WTC11 (cell line): ENCODE measurements at regions not wholly inside any gene's neighbourhood (a gene's known extent, or its start where the extent isn't known, plus 50 kb on each side); places are given as distances from the start of the nearest gene placed in this dataset.

Source experiments
- ATAC-seq: fragments of 200-7000 bp; cut with Tn5 transposase; 2 replicates; pipeline ENCODE4 v1.10.0; 2021; ENCODE audit warnings: mild to moderate bottlenecking, moderate library complexity
- CTCF ChIA-PET: fragments of 300-600 bp; sonication (Branson Sonifier 250); formaldehyde crosslinking; loops from one replicate; lab custom pipeline; 2021; ENCODE audit warnings: antibody characterized with exemption; lab: Charles Lee
- POLR2A ChIA-PET: fragments of 350-600 bp; sonication (Branson Sonifier 250); formaldehyde crosslinking; loops from one replicate; lab custom pipeline; 2021; ENCODE audit warnings: antibody characterized with exemption; lab: Charles Lee
- DNase-seq: peaks from one replicate; pipeline ENCODE4 v3.0.0; 2021; ENCODE audit warnings: low spot score
- H3K27ac Mint-ChIP-seq: 2 replicates; pipeline ENCODE4 v1.8.0; 2021; ENCODE audit warnings: mixed read lengths
- H3K27me3 Mint-ChIP-seq: 2 replicates; pipeline ENCODE4 v1.8.0; 2021; ENCODE audit warnings: low read depth, mild to moderate bottlenecking, moderate library complexity, mixed read lengths
- H3K36me3 Mint-ChIP-seq: 2 replicates; pipeline ENCODE4 v1.8.0; 2021; ENCODE audit warnings: mixed read lengths
- H3K4me1 Mint-ChIP-seq: 2 replicates; pipeline ENCODE4 v1.8.0; 2022; ENCODE audit warnings: mixed read lengths
- H3K4me3 Mint-ChIP-seq: 2 replicates; pipeline ENCODE4 v1.8.0; 2021; ENCODE audit warnings: mild to moderate bottlenecking, moderate library complexity, mixed read lengths
- H3K9me3 Mint-ChIP-seq: 2 replicates; pipeline ENCODE4 v1.8.0; 2021; ENCODE audit warnings: mixed read lengths
- ATF1 ChIP-seq: sonication (generic); formaldehyde crosslinking; IDR thresholded peaks from 2 replicates; pipeline ENCODE4 v1.8.1; 2023; ENCODE audit warnings: mild to moderate bottlenecking, moderate library complexity, missing genetic modification reagents
- CDX4 ChIP-seq: fragments of 250-450 bp; sonication (Bioruptor Pico); IDR thresholded peaks from 2 replicates; pipeline ENCODE4 v1.9.0; 2021; ENCODE audit warnings: moderate library complexity, mild to moderate bottlenecking, inconsistent platforms, borderline replicate concordance
- ERG ChIP-seq: fragments of 250-450 bp; sonication (Bioruptor Pico); IDR thresholded peaks from 2 replicates; pipeline ENCODE4 v1.8.0; 2021; ENCODE audit warnings: mild to moderate bottlenecking
- ESRRA ChIP-seq: sonication (generic); formaldehyde crosslinking; IDR thresholded peaks from 2 replicates; pipeline ENCODE4 v1.8.1; 2022; ENCODE audit warnings: mild to moderate bottlenecking, missing genetic modification reagents, borderline replicate concordance
- FOXJ3 ChIP-seq: sonication (generic); formaldehyde crosslinking; IDR thresholded peaks from 2 replicates; pipeline ENCODE4 v1.9.0; 2021; ENCODE audit warnings: missing genetic modification reagents, mild to moderate bottlenecking, borderline replicate concordance
- GABPB1 ChIP-seq: sonication (generic); formaldehyde crosslinking; IDR thresholded peaks from 2 replicates; pipeline ENCODE4 v1.8.1; 2023; ENCODE audit warnings: mild to moderate bottlenecking, missing genetic modification reagents
- IRF2 ChIP-seq: sonication (generic); formaldehyde crosslinking; IDR thresholded peaks from 2 replicates; pipeline ENCODE4 v1.8.0; 2022; ENCODE audit warnings: low read depth, missing genetic modification reagents, borderline replicate concordance
- JAZF1 ChIP-seq: fragments of 250-450 bp; sonication (Bioruptor Pico); IDR thresholded peaks from 2 replicates; pipeline ENCODE4 v1.9.0; 2021; ENCODE audit warnings: moderate library complexity, mild to moderate bottlenecking, inconsistent platforms
- MAX ChIP-seq: sonication (generic); formaldehyde crosslinking; IDR thresholded peaks from 2 replicates; pipeline ENCODE4 v1.8.0; 2022; ENCODE audit warnings: mild to moderate bottlenecking, missing genetic modification reagents
- MLX ChIP-seq: sonication (generic); formaldehyde crosslinking; IDR thresholded peaks from 2 replicates; pipeline ENCODE4 v1.8.1; 2023; ENCODE audit warnings: mild to moderate bottlenecking, missing genetic modification reagents, moderate library complexity
- MXD4 ChIP-seq: fragments of 250-450 bp; sonication (Bioruptor Pico); IDR thresholded peaks from 2 replicates; pipeline ENCODE4 v1.8.0; 2021; ENCODE audit warnings: mild to moderate bottlenecking, moderate library complexity, borderline replicate concordance
- NFYB ChIP-seq: sonication (generic); formaldehyde crosslinking; conservative IDR thresholded peaks from 2 replicates; pipeline ENCODE4 v1.8.0; 2022; ENCODE audit warnings: low read depth, missing genetic modification reagents
- PREB ChIP-seq: sonication (generic); formaldehyde crosslinking; IDR thresholded peaks from 2 replicates; pipeline ENCODE4 v1.8.1; 2022; ENCODE audit warnings: mild to moderate bottlenecking, missing genetic modification reagents, moderate library complexity, borderline replicate concordance
- SOX15 ChIP-seq: fragments of 250-450 bp; sonication (Bioruptor Pico); IDR thresholded peaks from 2 replicates; pipeline ENCODE4 v1.9.0; 2021; ENCODE audit warnings: mild to moderate bottlenecking
- SP1 ChIP-seq: sonication (generic); formaldehyde crosslinking; conservative IDR thresholded peaks from 2 replicates; pipeline ENCODE4 v1.8.1; 2022; ENCODE audit warnings: missing genetic modification reagents
- TEAD4 ChIP-seq: sonication (generic); formaldehyde crosslinking; IDR thresholded peaks from 2 replicates; pipeline ENCODE4 v1.8.0; 2022; ENCODE audit warnings: mild to moderate bottlenecking, missing genetic modification reagents
- TP53 ChIP-seq: sonication (generic); formaldehyde crosslinking; IDR thresholded peaks from 2 replicates; pipeline ENCODE4 v1.8.1; 2023; ENCODE audit warnings: mild to moderate bottlenecking, missing genetic modification reagents
- ZNF423 ChIP-seq: fragments of 250-450 bp; sonication (Bioruptor Pico); IDR thresholded peaks from 2 replicates; pipeline ENCODE4 v2.1.2; 2022; ENCODE audit warnings: mild to moderate bottlenecking, moderate library complexity
- TF ChIP-seq, protein P1 (sequence below): sonication (generic); formaldehyde crosslinking; IDR thresholded peaks from 2 replicates; pipeline ENCODE4 v1.8.0; 2022; ENCODE audit warnings: mild to moderate bottlenecking, missing genetic modification reagents
- TF ChIP-seq, protein P2 (sequence below): sonication (generic); formaldehyde crosslinking; IDR thresholded peaks from 2 replicates; pipeline ENCODE4 v1.8.1; 2022; ENCODE audit warnings: low read depth, mild to moderate bottlenecking, moderate library complexity, missing genetic modification reagents, borderline replicate concordance
- TF ChIP-seq, protein P3 (sequence below): sonication (generic); formaldehyde crosslinking; IDR thresholded peaks from 2 replicates; pipeline ENCODE4 v1.8.1; 2023; ENCODE audit warnings: mild to moderate bottlenecking, missing genetic modification reagents, borderline replicate concordance

- TF ChIP-seq, protein P1, sequence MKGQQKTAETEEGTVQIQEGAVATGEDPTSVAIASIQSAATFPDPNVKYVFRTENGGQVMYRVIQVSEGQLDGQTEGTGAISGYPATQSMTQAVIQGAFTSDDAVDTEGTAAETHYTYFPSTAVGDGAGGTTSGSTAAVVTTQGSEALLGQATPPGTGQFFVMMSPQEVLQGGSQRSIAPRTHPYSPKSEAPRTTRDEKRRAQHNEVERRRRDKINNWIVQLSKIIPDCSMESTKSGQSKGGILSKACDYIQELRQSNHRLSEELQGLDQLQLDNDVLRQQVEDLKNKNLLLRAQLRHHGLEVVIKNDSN (CRISPR knock-in tag), result no peak
Observed at GRCh38 chr4:36921476-36922216, 322.9 kb upstream of the NWD2 start (continued).

- Mint-ChIP-seq H3K4me1 (no peaks in the 10 kb centered on the region), H3K9me3 (peaks cover 11% of the 10 kb centered on the region)
- no peak for DNase-seq
- TF ChIP-seq IRF2, result no peak
- TF ChIP-seq, protein P2, sequence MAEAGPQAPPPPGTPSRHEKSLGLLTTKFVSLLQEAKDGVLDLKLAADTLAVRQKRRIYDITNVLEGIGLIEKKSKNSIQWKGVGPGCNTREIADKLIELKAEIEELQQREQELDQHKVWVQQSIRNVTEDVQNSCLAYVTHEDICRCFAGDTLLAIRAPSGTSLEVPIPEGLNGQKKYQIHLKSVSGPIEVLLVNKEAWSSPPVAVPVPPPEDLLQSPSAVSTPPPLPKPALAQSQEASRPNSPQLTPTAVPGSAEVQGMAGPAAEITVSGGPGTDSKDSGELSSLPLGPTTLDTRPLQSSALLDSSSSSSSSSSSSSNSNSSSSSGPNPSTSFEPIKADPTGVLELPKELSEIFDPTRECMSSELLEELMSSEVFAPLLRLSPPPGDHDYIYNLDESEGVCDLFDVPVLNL (CRISPR knock-in tag), result no peak
- TF ChIP-seq NFYB (CRISPR knock-in tag), result no peak
- no peak for TF ChIP-seq ZNF423 (CRISPR knock-in tag)
- no peak for TF ChIP-seq CDX4 (CRISPR knock-in tag)
- no peak for TF ChIP-seq ATF1
- no peak for TF ChIP-seq TEAD4 (CRISPR knock-in tag)
- TF ChIP-seq ESRRA, result no peak
- TF ChIP-seq MLX, result no peak
- TF ChIP-seq MXD4 (CRISPR knock-in tag), result no peak
- TF ChIP-seq SOX15 (CRISPR knock-in tag), result no peak
- no peak for TF ChIP-seq PREB (CRISPR knock-in tag)
- no peak for TF ChIP-seq TP53 (CRISPR knock-in tag)
- no peak for TF ChIP-seq FOXJ3
- TF ChIP-seq JAZF1 (CRISPR knock-in tag), result no peak
- TF ChIP-seq, all 79 proteins: peak for 0
- Mint-ChIP-seq H3K27me3 (no peaks in the 10 kb centered on the region), H3K36me3 (peaks cover 4% of the 10 kb centered on the region; the same call in 1 of the 2 replicates), H3K27ac (no peak overlapping the region), H3K4me3 (no peak overlapping the region)
- no peak for ATAC-seq
- POLR2A ChIA-PET, result no interaction called here
- CTCF ChIA-PET, result no interaction called here
Observed at GRCh38 chr4:36930562-36931111, 313.9 kb upstream of the NWD2 start.

GRCh38 chr4:36944232-36944631 is 300.3 kb upstream of the NWD2 start:
- POLR2A ChIA-PET, result no interaction called here
- H3K4me3 Mint-ChIP-seq, result no peak overlapping the region
- H3K27me3 Mint-ChIP-seq, result no peaks in the 10 kb centered on the region
- H3K9me3 Mint-ChIP-seq, result peaks cover 1% of the 10 kb centered on the region; the same call in 1 of the 2 replicates
- no peak overlapping the region for H3K27ac Mint-ChIP-seq
- ATAC-seq (no peak), DNase-seq (no peak)
- no peaks in the 10 kb centered on the region for H3K36me3 Mint-ChIP-seq
- no peaks in the 10 kb centered on the region for H3K4me1 Mint-ChIP-seq
- CTCF ChIA-PET, result no interaction called here
- TF ChIP-seq SOX15 (CRISPR knock-in tag), result no peak
- TF ChIP-seq MAX (CRISPR knock-in tag), result no peak
- TF ChIP-seq GABPB1 (CRISPR knock-in tag), result no peak
- no peak for TF ChIP-seq SP1 (CRISPR knock-in tag)
- TF ChIP-seq ERG (CRISPR knock-in tag), result no peak
- TF ChIP-seq, protein P3, sequence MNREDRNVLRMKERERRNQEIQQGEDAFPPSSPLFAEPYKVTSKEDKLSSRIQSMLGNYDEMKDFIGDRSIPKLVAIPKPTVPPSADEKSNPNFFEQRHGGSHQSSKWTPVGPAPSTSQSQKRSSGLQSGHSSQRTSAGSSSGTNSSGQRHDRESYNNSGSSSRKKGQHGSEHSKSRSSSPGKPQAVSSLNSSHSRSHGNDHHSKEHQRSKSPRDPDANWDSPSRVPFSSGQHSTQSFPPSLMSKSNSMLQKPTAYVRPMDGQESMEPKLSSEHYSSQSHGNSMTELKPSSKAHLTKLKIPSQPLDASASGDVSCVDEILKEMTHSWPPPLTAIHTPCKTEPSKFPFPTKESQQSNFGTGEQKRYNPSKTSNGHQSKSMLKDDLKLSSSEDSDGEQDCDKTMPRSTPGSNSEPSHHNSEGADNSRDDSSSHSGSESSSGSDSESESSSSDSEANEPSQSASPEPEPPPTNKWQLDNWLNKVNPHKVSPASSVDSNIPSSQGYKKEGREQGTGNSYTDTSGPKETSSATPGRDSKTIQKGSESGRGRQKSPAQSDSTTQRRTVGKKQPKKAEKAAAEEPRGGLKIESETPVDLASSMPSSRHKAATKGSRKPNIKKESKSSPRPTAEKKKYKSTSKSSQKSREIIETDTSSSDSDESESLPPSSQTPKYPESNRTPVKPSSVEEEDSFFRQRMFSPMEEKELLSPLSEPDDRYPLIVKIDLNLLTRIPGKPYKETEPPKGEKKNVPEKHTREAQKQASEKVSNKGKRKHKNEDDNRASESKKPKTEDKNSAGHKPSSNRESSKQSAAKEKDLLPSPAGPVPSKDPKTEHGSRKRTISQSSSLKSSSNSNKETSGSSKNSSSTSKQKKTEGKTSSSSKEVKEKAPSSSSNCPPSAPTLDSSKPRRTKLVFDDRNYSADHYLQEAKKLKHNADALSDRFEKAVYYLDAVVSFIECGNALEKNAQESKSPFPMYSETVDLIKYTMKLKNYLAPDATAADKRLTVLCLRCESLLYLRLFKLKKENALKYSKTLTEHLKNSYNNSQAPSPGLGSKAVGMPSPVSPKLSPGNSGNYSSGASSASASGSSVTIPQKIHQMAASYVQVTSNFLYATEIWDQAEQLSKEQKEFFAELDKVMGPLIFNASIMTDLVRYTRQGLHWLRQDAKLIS, result no peak
